ENCODE measurements at regions not wholly inside any gene's neighbourhood (a gene's known extent, or its start where the extent isn't known, plus 50 kb on each side); places are given as distances from the start of the nearest gene placed in this dataset.

DNA sequence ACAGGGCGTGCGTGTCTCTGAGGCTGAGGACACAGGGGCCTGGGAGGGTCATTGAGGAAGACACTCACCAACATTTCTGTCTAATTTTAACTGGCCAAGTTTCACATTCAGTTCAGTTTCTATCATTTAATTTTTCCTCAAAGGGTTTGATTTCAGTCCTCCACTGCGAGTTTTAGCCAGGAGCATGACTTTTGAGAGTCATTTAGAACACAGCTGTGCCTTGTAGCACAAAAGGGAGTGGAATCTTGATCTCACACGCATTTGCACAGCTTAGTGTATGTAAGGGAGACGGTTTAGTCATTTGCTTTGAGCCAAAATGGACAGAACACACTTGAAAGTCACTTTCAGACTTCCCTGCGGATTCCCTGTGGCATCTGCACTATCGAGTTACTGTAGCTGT is 1090.8 kb downstream of the BCL11B start:
- TF ChIP-seq, protein P1, sequence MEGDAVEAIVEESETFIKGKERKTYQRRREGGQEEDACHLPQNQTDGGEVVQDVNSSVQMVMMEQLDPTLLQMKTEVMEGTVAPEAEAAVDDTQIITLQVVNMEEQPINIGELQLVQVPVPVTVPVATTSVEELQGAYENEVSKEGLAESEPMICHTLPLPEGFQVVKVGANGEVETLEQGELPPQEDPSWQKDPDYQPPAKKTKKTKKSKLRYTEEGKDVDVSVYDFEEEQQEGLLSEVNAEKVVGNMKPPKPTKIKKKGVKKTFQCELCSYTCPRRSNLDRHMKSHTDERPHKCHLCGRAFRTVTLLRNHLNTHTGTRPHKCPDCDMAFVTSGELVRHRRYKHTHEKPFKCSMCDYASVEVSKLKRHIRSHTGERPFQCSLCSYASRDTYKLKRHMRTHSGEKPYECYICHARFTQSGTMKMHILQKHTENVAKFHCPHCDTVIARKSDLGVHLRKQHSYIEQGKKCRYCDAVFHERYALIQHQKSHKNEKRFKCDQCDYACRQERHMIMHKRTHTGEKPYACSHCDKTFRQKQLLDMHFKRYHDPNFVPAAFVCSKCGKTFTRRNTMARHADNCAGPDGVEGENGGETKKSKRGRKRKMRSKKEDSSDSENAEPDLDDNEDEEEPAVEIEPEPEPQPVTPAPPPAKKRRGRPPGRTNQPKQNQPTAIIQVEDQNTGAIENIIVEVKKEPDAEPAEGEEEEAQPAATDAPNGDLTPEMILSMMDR (IDR thresholded peaks at IDR 0.05), result no peak
- TF ChIP-seq EP300 (IDR thresholded peaks at IDR 0.05; ENCODE audit: borderline replicate concordance in 1 of 2, low read depth in 1 of 2, low read length in 1 of 2) (no peak), NFIC (IDR thresholded peaks at IDR 0.05; ENCODE audit: borderline replicate concordance) (no peak), SMC3 (IDR thresholded peaks at IDR 0.05; ENCODE audit: low read depth, low read length) (no peak), YY1 (IDR thresholded peaks at IDR 0.05; ENCODE audit: low read depth) (no peak)

Data from SK-N-SH (cell line).